Parathyroid adenoma (tissue), 2 donors: ENCODE measurements at regions not wholly inside any gene's neighbourhood (a gene's known extent, or its start where the extent isn't known, plus 50 kb on each side); places are given as distances from the start of the nearest gene placed in this dataset.

Experiments
- H2AFZ ChIP-seq: fragments of 300-600 bp; sonication (generic); one replicate; pipeline ENCODE4 v1.7.0; 2017; ENCODE audit warnings: antibody characterized with exemption, mild to moderate bottlenecking
- H3K27ac ChIP-seq: fragments of 300-600 bp; sonication (generic); one replicate; pipeline ENCODE4 v1.7.0; 2017
- H3K27me3 ChIP-seq: fragments of 300-600 bp; sonication (generic); one replicate; pipeline ENCODE4 v1.7.0; 2017; ENCODE audit warnings: low read length; ENCODE audit not compliant: control insufficient read depth, insufficient read depth
- H3K36me3 ChIP-seq: fragments of 300-600 bp; sonication (generic); one replicate; pipeline ENCODE4 v1.7.0; 2017; ENCODE audit warnings: low read length; ENCODE audit not compliant: control insufficient read depth, insufficient read depth
- H3K4me1 ChIP-seq: fragments of 300-600 bp; sonication (generic); one replicate; pipeline ENCODE4 v1.7.0; 2017; ENCODE audit warnings: control low read depth
- H3K4me2 ChIP-seq: fragments of 300-600 bp; sonication (generic); one replicate; pipeline ENCODE4 v1.7.0; 2017; ENCODE audit warnings: low read length
- H3K4me3 ChIP-seq: fragments of 300-600 bp; sonication (generic); one replicate; pipeline ENCODE4 v1.7.0; 2017; ENCODE audit warnings: low read depth, low read length
- H3K79me2 ChIP-seq: fragments of 300-600 bp; sonication (generic); one replicate; pipeline ENCODE4 v1.7.0; 2017; ENCODE audit warnings: control low read depth
- H3K9ac ChIP-seq: fragments of 300-600 bp; sonication (generic); one replicate; pipeline ENCODE4 v1.7.0; 2017; ENCODE audit warnings: mild to moderate bottlenecking
- H3K9me3 ChIP-seq: fragments of 300-600 bp; sonication (generic); one replicate; pipeline ENCODE4 v1.7.0; 2017; ENCODE audit warnings: low read length; ENCODE audit not compliant: control insufficient read depth
- CTCF ChIP-seq: fragments of 300-600 bp; sonication (generic); IDR thresholded peaks from one replicate; pipeline ENCODE4 v1.7.0; 2017; ENCODE audit warnings: antibody characterized with exemption, mild to moderate bottlenecking
- donor health status: primary hyperparathyroidism.

- no peaks in the 10 kb centered on the region for H3K79me2 ChIP-seq
- H3K9me3 ChIP-seq = no peaks in the 10 kb centered on the region
- H3K9ac ChIP-seq = no peak overlapping the region
- no peaks in the 10 kb centered on the region for H3K36me3 ChIP-seq
- H3K27ac ChIP-seq = no peak overlapping the region
- no peak overlapping the region for H2AFZ ChIP-seq
- H3K4me1 ChIP-seq = no peaks in the 10 kb centered on the region
- no peak overlapping the region for H3K4me2 ChIP-seq
- H3K4me3 ChIP-seq = no peak overlapping the region
- TF ChIP-seq CTCF = no peak
- no peaks in the 10 kb centered on the region for H3K27me3 ChIP-seq
These were observed 537.3 kb upstream of the PLXNA2 start for GRCh38 chr1:208781391-208782045.

- Histone ChIP-seq H3K79me2 (no peaks in the 10 kb centered on the region), H3K4me1 (no peaks in the 10 kb centered on the region), H3K27me3 (no peaks in the 10 kb centered on the region), H2AFZ (no peak overlapping the region), H3K4me2 (no peak overlapping the region), H3K9ac (no peak overlapping the region), H3K9me3 (no peaks in the 10 kb centered on the region), H3K36me3 (no peaks in the 10 kb centered on the region), H3K4me3 (no peak overlapping the region), H3K27ac (no peak overlapping the region)
- no peak for TF ChIP-seq CTCF
These were observed 538.0 kb upstream of the PLXNA2 start for GRCh38 chr1:208782186-208782585.

GRCh38 chr1:208785629-208786028 lies 541.4 kb upstream of the PLXNA2 start:
- H3K79me2 ChIP-seq = no peaks in the 10 kb centered on the region
- no peaks in the 10 kb centered on the region for H3K36me3 ChIP-seq
- no peak overlapping the region for H2AFZ ChIP-seq
- H3K9ac ChIP-seq = no peak overlapping the region
- no peak overlapping the region for H3K4me2 ChIP-seq
- TF ChIP-seq CTCF = no peak
- H3K4me3 ChIP-seq = no peak overlapping the region
- no peak overlapping the region for H3K27ac ChIP-seq
- no peaks in the 10 kb centered on the region for H3K27me3 ChIP-seq
- H3K9me3 ChIP-seq = no peaks in the 10 kb centered on the region
- no peaks in the 10 kb centered on the region for H3K4me1 ChIP-seq

GRCh38 chr1:208787219-208787618 lies 543.0 kb upstream of the PLXNA2 start:
- no peak overlapping the region for H3K4me2 ChIP-seq
- no peak overlapping the region for H3K27ac ChIP-seq
- H3K9ac ChIP-seq = no peak overlapping the region
- no peaks in the 10 kb centered on the region for H3K4me1 ChIP-seq
- no peaks in the 10 kb centered on the region for H3K27me3 ChIP-seq
- H3K4me3 ChIP-seq = no peak overlapping the region
- no peaks in the 10 kb centered on the region for H3K36me3 ChIP-seq
- TF ChIP-seq CTCF = no peak
- H3K9me3 ChIP-seq = no peaks in the 10 kb centered on the region
- no peaks in the 10 kb centered on the region for H3K79me2 ChIP-seq
- no peak overlapping the region for H2AFZ ChIP-seq

GRCh38 chr1:208788013-208788540 lies 543.9 kb upstream of the PLXNA2 start:
- Histone ChIP-seq H3K9ac (no peak overlapping the region), H2AFZ (no peak overlapping the region), H3K79me2 (no peaks in the 10 kb centered on the region), H3K4me3 (no peak overlapping the region), H3K27me3 (no peaks in the 10 kb centered on the region), H3K9me3 (no peaks in the 10 kb centered on the region), H3K36me3 (no peaks in the 10 kb centered on the region), H3K27ac (no peak overlapping the region), H3K4me2 (no peak overlapping the region), H3K4me1 (no peaks in the 10 kb centered on the region)
- no peak for TF ChIP-seq CTCF
